Dermis blood vessel endothelial cell (primary cell): ENCODE measurements at regions not wholly inside any gene's neighbourhood (a gene's known extent, or its start where the extent isn't known, plus 50 kb on each side); places are given as distances from the start of the nearest gene placed in this dataset.

ENCODE experiments used
- DNase-seq: peaks from one replicate; pipeline ENCODE4 v3.0.0; 2010

DNA sequence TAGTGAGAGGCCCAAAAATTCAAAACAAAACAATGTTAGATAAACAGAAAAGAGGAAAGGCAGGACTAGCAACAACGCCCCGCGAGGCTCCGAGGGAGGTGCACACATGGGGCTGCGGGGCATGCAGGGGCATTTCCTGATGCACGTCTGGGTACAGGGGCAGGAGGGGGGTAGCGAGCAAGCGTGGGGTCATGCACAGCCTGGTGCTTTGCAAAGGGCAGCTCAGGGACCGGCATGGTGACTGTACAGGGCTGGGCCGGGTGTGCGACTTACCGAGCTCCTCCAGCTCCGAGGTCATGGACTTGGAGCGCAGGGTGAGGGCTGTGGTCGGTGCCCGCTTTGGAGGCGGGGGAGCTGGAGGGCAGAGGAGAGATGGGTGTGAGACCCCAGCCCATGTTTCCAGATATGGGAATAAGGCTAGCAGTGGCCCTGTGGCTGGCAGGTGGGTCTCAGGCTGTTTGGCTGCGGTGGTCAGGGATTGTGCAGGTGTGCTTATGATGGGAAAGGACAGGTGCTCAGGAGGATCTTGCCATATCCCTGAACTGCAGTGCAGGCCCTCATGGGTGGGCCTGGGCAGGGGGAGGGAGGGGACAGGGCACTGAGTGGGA is 103.7 kb downstream of the CTTN start:
- no peak for DNase-seq

DNA sequence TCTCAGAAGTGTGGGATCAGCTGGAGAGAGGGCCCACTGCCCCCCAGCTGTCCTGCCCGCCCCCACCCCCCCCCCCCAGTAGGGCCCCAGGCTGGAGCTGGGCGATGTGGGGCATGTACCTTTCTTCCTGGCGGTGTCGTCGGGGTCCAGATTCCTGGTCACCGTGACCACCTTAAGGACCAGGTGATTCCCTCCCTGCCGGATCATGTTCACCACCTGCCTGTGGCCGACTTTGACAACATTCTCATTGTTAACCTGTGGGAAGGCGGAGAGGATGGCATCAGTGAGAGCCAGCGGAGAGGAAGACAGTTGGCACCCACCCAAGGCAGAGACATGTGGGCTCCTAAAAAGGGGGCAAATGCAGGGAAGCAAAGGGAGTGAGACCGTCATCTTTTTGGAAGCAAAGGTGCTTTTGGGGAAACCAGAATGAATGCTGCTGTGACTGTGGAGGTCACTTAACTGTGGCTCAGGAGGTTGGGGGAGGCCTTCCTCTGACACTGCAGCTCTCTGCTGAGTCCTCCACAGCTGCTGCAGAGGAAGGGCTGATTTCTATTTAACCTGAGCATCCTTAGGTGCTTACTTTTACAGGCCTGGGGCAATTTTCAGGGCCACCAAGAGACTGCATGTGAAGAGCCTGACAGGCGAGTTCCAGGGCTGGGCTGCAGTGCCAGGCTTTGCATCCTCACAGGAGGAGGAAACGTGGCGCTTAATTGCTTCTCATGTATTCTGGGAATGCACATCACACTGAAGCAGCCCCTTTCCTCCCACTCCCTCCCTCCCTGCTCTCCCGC is 104.5 kb downstream of the CTTN start:
- no peak for DNase-seq

DNA sequence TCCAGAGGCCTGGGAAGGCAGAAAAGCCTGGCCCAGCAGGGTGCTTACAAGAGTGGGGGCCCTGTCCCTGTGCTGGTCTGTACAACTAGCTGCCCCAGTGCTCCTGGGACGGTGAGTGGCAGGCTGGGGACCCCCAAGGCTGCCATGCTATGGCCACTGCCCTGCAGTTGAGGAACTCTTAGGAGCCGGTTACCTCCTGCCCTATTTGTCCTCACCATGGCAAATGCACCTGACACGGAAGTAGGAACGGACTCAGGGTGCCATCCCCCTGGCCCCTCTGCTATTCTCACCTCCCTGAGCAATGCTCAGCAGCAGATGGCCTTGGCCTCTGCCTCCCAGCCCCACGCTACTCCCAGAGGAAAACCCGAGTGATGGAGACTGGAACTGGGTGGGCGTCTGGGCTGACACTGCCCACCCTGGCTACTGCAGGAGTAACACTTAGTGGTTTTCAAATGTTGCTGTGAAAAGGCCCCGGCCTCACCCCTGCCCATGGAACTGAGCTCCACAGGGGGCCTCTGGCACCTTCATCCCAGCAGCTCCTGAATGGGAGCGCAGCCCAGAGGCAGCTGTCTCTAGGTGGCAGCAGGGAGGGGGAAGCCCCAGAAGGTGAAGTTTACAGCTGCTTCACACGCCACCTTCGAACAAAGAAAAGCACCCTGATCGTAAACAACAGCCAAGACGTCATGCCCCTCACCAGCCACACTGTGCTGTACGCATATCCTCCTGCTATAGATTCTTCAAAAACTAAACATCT is 105.3 kb downstream of the CTTN start:
- DNase-seq: peak; percentile 2

DNA sequence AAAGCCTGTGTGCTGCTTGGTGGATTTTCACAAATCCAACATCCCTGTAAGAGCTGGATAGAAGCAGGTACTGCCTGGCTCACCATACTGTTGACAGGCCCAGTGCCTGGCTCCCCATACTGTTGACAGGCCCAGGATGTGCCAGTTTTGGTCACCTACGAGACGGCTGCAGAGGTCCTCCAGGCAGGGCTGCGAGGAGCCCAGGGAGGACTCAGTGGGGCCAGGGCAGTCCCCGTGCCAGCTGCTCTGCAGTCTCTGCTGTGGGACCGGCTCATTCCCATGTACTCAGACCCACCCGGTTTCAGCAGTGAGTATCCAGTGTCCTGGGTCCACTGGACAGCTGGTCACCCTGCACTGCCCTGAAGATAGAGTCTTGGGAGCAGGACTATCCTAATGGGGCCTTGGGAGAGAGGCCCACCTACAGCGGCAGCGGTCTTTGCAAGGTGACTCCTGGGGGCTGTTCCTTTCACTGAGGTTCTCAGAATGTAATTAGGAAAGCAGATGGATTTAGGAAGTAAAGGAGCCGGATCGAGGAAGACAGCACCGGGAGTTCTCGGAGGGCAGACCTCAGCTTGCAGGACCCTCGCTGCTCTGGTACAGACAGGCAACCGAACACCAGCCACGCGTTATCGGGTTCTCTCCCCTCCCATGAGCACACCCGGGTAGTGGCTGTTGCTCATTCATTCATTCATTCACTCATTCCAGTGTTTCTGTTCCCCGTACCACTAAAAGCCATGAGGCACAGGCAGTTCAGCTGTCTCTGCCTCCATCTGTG is 106.1 kb downstream of the CTTN start:
- DNase-seq: no peak

DNA sequence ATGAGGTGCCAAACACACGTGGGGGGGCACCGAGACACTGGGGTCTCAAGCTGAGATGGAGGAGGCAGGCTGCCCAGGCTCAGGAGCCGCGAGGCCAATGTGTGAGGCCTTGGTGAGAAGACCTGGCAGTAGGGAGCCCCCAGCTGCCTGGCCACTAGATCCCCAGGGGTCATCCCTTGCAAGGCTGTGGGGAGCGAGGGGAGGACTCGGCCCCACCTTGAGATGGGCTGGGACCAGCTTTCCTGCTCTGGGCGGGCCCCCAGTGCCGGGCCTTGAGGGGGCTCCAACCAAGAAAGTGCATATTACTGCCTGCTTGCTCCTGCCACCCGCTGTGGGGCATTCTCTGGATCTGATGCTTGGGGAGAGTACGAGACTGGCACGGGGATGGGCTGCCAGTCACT is 107.0 kb downstream of the CTTN start:
- DNase-seq: no peak

DNA sequence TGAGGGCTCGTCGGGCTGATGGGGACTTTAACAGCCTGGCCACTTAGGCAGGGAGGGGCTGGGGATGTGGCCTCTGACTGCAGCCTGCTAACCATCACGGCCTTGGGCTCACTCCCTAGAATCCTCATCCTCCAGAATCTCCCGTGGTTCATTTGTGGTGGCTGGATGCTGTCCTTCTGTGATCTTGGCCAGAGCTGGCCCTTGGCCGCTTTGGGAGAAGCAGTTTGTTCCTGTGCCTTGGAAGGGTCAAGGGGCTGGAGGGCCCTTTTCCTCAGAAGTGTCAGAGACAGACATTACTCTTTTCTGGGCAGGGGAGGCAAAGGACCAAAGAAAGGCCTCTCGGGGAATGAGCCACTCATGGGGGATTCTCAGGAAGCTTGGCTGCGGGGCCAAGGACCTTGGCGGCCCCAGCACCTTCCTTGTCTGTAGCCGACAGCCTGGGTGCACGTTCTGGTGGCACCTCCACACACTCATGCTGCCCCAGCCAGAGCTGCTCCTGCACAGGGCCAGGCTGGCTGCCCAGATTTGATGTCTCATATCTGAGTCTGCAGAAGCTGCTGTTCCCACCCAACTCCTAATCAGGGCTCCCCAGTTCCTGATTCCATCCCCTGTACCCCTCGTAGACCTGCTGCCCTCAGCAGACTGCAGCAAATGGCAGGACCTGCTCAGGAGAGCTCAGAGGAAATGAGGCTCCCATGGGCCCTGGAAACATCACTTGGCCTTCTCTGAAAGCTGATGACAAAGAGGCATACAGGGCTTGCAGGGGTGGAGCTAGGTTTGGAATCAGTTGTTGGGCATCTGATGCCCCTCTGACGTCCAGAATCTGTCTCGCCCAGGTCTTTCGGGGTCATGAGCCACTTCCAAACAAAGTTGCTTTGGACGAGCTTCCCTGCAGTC is 107.7 kb downstream of the CTTN start:
- DNase-seq: no peak

DNA sequence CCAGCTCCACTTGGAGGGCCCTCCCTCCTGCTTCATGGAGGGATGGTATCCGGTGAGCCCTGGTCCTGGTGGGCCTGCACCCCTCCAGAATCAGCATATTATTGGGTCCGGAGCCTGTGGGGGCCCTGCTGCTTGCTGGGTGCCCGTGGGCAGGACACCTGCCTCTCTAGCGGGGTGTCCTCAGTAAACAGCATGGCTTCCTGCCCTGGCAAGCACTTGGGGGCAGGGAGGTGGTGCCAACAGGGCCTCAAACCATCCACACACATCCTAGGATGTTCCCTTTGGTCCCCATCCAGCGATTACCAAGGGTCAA is 108.3 kb downstream of the CTTN start:
- no peak for DNase-seq

DNA sequence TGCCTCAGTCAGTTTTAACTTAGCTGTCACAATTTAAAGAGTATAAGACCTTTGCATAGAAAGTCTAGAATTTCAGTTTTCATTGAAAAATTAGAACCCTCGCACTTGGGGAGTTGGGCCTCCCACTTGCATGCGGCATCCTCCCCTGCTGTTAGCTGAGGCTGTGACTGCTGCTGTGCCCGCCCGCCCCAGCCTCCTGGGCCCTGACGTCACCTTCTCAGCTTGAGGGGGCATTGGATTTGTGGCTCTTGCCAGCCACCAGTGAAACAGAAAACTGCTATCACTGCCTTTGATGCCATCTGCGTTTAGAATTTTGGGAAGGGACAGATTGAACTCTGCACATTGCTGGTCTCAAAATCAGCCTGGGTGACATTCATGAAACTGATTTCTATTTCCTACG is 108.7 kb downstream of the CTTN start:
- DNase-seq: no peak

DNA sequence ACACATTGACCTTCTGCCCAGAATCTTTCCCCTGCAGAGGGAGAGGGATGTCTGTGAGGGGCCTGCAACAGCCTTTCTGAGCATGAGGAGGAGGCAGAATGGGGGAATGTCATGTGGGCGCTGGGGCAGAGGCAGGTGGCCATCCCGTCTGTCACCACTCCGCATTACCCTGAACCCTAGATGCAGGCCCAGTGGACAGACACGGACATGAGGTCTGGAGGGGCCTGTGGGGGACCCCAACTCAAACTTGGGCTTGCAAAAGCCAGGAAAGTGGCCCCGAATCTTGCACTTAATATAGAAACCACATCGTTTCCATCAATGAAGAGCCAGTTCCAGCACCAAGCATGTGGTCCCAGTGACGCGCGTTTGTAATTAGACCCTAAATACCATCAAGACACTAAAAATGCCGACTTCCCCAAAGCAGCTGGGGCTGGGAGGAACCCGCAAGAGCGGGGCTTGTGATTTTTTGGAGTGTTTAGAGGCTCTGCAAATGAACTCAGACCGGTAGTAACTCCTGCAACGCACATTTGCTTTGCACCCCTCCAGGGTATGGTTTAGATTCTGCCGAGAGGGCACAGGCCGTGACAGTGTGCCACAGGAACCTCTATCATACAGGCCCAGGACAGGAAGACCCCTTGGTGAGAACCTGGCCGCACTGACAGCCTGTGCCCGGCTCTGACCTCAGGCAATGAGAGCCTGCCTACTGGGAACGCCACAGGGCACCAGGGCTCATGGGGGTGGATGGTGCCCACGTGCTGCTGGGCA is 109.3 kb downstream of the CTTN start:
- no peak for DNase-seq

DNA sequence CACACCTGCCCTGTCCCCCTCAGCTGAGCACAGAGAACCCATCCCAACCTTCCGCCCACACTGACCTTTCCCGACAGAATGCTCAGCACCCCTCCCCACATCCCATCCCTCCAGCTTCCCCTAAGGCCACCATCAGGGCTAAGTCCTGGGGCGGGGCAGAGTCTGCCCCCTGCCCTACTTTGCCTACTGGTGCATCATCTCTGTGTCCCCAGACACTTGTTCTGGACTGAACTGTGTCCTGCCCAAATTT is 109.8 kb downstream of the CTTN start:
- DNase-seq: no peak

DNA sequence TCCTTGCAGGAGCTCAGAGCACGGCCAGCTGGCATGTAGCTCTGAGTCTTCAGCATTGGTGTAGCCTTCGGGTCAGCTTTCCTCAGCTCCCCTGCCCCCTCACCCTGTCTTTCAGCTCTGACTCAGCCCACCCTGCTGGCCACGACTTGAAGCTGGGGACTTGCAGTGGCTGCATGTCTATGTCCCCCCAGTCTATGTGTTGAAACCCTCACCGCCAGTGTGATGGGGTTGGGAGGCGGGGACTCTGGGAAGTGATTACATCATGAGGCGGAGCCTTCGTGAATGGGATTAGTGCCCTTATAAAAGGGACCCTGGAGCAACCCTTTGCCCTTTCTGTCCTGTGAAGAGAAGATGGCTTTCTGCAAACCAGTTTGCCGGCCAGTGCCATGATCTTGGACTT is 111.1 kb downstream of the CTTN start:
- DNase-seq: no peak

DNA sequence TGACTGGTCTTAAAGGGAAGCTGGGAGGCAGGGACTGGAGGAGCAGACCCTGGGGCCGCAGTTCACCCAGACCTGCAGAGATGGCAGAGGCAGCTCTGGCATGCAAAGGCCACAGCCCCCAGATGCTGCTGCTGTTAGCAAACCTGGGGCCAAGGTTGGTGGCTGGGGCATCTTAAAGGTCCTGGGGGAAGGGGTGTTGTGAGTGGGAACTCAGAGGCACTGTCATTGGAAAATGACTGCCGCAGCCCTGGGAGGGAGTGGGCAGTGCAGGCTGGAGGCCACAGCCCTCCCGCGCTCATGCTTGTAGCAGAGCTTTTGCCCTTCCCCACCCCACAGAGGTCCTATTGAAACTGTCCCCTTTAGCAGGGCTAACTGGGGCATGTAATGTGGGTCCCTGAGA is 111.8 kb downstream of the CTTN start:
- no peak for DNase-seq

DNA sequence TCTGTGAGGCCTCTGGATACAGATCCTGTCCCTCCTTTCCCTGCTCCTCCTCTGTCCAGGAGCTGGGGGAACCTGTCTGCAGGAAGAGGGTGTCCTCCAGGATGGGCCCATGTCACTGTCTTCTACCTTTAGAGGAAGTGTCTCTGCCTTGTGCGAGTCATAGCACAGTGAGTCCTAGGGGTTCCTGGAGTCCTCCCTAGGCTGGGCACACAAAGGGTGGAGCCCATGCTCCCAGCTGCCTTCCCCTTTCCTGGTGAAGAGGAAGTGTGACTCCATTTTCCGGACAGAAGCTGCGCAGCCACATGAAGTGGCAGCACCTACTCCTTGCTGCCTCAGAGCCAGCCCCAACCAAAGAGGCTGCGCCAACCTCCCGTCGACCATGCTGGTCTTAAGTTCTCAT is 112.2 kb downstream of the CTTN start:
- DNase-seq: no peak

DNA sequence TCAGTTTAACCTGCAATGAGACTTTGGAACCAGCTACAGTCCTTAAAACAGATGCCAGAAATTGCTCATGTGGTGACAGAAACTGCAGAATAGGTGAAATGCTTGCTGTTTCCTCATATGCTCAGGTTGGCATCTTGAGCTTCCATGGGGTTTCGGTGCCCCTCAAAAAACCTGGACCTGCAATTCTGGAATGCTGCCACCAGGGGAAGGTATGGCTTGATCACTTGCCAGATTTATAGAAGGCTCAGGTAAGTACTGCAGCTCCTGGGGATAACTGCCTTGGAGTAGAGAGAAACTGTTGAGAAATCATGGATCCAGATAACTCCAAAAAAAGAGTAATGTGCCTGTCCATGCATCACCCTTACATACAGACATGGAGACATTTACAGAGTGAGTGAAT is 113.0 kb downstream of the CTTN start:
- DNase-seq: no peak

DNA sequence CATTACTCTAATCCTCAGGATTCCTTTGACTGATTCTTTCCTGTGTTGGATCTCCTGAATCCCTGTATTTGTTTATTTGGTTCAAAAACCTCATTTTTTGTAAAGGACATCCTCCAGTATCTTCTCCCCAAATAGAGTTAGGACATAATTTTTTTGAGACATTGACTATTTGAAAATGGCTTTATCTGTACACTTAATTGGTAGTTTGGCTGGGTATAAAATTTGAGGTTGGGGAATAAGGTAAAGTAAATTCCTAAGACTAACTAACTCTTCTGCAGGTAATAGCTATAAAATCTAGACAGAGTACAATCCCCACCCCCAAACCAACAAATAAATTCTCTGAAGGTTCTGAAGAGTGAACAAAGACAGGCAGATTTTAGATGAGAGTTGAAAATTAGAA is 114.4 kb downstream of the CTTN start:
- DNase-seq: no peak

DNA sequence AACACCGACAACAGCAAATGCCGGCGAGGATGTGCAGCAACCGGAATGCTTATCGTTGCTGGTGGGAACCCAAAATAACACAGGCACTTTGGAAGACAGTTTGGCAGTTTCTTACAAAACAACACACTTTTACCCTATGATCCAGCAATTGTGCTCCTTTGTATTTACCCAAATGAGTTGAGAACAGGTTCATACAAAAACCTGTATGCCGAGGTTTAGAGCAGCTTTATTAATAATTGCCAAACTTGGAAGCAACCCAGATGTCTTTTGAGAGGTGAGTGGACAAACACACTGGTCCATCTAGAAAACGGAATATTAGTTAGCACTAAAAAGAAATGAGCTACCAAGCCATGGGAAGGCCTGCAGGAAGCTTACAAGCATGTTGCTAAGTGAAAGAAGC is 118.9 kb downstream of the CTTN start:
- no peak for DNase-seq

DNA sequence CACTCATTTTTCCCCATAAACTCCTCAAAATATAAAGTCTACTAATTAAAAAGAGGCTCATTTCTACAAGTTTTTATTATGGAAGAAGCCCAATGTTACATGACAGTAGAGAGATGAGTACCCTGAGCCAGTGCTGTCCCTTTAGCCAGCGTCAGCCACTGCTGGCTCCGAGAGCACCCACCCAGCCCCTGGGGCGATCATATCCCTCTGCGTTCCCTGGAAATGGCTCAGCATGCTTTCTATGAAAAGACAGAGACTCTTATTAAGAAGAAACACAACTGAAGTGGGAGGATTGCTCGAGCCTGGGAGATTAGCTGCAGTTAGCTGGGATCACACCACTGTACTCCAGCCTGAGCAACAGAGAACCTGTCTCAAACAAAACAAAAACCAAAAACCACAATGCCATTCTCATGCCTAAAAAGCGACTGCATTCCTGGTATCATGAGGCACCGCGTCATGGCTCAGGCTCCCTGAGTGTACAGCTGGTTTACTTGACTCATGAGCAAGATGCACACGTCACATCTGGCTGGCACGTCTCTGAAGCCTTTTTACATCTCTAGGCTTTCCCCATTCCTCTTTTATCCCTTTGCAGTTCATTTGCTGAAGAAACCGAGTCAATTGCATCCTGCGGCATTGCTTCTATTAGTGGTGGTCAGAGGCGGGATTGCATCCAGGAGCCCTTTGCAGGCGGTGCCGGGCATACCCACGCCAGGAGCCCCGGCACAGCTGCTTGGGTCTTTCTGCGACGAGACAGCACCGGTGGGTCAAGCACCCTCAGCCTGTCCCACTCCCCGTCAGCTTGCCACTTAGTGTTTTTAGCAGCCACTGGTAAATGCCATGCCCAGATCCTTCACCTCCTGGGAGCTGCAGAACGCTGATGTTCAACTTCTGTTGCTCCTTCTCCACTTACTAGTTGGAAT is 119.9 kb downstream of the CTTN start:
- DNase-seq: no peak

DNA sequence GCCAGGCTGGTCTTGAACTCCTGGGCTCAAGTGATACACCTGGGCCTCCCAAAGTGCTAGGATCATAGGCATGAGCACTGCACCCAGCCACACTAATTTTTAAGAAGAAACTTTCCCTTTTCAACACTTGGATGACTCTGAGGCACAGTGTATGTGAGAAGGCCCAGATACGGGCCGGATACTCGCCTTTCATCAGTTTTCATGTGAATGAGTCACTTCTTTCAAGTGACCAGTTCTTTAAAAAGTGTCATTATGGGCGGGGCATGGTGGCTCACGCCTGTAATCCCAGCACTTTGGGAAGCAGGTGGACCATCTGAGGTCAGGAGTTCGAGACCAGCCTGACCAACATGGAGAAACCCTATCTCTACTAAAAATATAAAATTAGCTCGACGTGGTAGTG is 120.8 kb downstream of the CTTN start:
- DNase-seq: no peak

DNA sequence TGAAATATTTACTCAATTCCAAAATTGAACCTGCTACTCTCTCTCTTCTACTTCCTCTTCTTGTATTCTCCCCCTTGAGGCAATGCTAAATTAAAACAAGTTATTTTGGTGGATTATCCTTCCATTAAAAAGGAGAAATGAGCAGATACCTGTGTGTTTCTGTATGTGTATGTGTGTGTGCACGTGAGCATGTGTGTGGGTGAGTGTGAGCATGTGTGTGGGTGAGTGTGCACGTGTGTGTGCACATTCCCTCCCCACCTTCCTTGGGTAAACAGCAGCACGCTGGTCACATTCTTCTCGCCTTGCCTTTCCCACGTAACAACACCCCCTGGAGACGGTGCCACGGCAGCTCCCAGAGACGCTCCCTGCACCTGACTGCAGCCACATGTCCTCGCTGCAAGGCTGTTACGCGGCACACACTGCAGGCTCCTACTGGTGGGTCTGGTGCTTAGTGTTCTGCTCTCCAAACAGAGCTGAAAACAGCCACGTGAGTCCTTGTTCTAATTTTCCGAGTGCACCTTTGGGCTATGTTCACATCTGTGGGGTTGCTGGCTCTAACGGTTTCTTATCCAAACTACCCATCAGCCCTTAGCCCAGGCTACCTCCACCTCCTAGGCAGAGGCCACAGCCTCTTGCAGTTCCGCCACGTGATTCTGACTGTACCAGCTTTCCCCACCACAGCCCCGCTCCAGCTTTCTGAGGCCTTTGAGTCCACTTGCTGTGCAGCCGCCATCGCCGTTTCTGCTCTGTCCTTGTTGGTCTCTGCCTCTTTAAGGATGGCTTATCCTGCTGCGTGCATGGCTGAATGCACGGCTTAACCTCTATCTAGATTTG is 123.4 kb downstream of the CTTN start:
- DNase-seq: no peak

DNA sequence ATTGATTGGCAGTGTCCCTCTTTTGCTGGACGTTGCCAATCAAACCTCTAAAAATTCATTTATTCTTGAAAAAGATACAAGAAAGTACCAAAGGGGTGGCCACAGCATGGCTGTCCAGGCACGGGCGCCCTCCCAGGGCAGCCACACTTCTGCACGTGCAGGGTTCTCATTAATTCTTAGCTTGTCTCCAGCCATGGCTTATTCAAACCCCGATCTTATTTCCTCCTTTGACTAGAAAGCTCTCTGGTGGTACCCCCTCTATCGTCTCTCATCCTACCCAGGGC is 123.9 kb downstream of the CTTN start:
- no peak for DNase-seq
